Stimulated activated naive CD8-positive, alpha-beta T cell treated with anti-CD3 and anti-CD28 coated beads, Interleukin-15, amount 100 ng/mL, for 72 hours (primary cell): ENCODE measurements at regions not wholly inside any gene's neighbourhood (a gene's known extent, or its start where the extent isn't known, plus 50 kb on each side); places are given as distances from the start of the nearest gene placed in this dataset.
"Not testable (repeated sequence)": the region's sequence is repeated elsewhere in the genome, so short reads cannot be mapped to it uniquely, and the experiment has no call there.

Experiments
- ATAC-seq: fragments of 150-1000 bp; cut with Tn5 transposase; 2 replicates; pipeline ENCODE4 v1.10.0; 2021; ENCODE audit warnings: mild to moderate bottlenecking, moderate library complexity
- DNase-seq, 2 donors: peaks; one replicate each; pipeline ENCODE4 v3.0.0; 2021 to 2022
- H3K27ac Mint-ChIP-seq, 2 donors: one replicate each; pipeline ENCODE4 v1.8.0; 2022; ENCODE audit warnings: mild to moderate bottlenecking in 2 of 2, mixed read lengths in 2 of 2, moderate library complexity in 2 of 2
- H3K27me3 Mint-ChIP-seq: one replicate; pipeline ENCODE4 v1.8.0; 2022; ENCODE audit warnings: mixed read lengths
- H3K4me1 Mint-ChIP-seq: one replicate; pipeline ENCODE4 v1.8.0; 2022; ENCODE audit warnings: mild to moderate bottlenecking, mixed read lengths
- H3K4me3 Mint-ChIP-seq, 2 donors: one replicate each; pipeline ENCODE4 v1.8.0; 2022; ENCODE audit warnings: mild to moderate bottlenecking in 2 of 2, mixed read lengths in 2 of 2, moderate library complexity in 1 of 2
- H3K9me3 Mint-ChIP-seq, 2 donors: one replicate each; pipeline ENCODE4 v1.8.0; 2022; ENCODE audit warnings: mixed read lengths in 2 of 2

DNA sequence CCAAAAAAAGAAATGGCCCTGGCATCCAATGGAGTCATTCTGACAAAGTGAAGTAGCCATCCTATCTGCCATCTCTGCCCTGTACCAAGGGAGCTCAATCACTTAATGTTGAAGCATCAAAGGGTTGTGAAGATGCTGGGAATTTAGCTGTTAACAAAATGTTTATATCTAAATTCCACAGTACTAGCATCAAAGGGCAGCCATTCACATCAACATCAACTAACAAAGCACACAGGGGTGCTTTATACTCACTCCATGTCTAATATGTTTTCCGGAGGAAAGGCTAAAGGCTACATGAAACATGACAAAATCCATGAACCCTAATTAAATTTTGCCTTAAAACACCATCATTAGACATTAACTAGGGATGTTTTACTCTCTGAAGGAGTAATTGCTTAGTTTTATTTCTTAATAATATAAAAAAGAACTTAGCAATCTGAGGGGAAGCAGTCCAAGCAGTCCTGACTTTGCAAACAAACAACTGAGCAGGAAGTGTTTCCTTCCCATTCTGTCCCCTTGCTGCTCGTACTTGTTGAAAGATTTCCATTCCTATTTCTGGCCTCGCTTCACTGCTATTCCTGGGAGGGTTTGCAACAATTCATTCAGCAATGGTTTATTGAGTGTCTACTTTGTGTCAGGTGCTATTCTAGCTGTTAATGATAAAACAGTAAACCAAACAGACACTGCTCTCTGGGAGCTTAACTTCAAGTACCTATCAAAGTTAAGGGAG is 208.6 kb upstream of the SLC7A11 start:
- Mint-ChIP-seq H3K27me3 (no peaks in the 10 kb centered on the region), H3K4me3 (no peak overlapping the region), H3K9me3 (peaks cover 0 to 3% of the 10 kb centered on the region in 2 donors), H3K27ac (no peak overlapping the region), H3K4me1 (no peaks in the 10 kb centered on the region)
- ATAC-seq, result no peak
- DNase-seq, result no peak

DNA sequence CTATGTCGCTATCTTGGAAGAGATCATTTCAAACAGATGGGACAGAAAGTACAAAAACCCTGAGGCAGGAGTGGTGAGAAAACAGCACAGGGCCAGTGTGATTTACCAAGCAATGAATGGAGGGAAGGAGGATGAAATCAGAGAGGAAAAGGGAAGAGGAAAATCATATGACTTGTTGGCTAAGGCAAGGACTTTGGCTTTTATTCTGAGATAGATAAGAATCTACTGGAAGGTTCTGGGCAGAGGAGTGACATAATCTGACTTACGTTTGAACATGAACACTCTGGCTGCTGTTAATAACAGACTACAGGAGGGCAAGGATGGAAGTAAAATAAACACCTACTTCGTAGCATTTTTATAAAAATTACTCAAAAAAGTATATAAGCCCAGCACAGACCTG is 207.8 kb upstream of the SLC7A11 start:
- no peaks in the 10 kb centered on the region for H3K4me1 Mint-ChIP-seq
- no peaks in the 10 kb centered on the region for H3K27me3 Mint-ChIP-seq
- ATAC-seq, result no peak
- no peak overlapping the region for H3K4me3 Mint-ChIP-seq
- no peak overlapping the region for H3K27ac Mint-ChIP-seq
- no peak for DNase-seq
- H3K9me3 Mint-ChIP-seq, result no peaks in the 10 kb centered on the region

- H3K27ac Mint-ChIP-seq, result no peak overlapping the region
- ATAC-seq (no peak), DNase-seq (no peak)
- peaks cover 0 to 5% of the 10 kb centered on the region in 2 donors for H3K9me3 Mint-ChIP-seq
- no peaks in the 10 kb centered on the region for H3K4me1 Mint-ChIP-seq
- H3K27me3 Mint-ChIP-seq, result no peaks in the 10 kb centered on the region
- no peak overlapping the region for H3K4me3 Mint-ChIP-seq
Observed at GRCh38 chr4:138448169-138448568, 206.0 kb upstream of the SLC7A11 start.

- Mint-ChIP-seq H3K9me3 (peaks cover 0 to 5% of the 10 kb centered on the region in 2 donors), H3K4me3 (no peak overlapping the region), H3K27ac (no peak overlapping the region), H3K4me1 (no peaks in the 10 kb centered on the region), H3K27me3 (no peaks in the 10 kb centered on the region)
- ATAC-seq, result no peak
- no peak for DNase-seq
Observed at GRCh38 chr4:138446456-138446855, 204.3 kb upstream of the SLC7A11 start.

DNA sequence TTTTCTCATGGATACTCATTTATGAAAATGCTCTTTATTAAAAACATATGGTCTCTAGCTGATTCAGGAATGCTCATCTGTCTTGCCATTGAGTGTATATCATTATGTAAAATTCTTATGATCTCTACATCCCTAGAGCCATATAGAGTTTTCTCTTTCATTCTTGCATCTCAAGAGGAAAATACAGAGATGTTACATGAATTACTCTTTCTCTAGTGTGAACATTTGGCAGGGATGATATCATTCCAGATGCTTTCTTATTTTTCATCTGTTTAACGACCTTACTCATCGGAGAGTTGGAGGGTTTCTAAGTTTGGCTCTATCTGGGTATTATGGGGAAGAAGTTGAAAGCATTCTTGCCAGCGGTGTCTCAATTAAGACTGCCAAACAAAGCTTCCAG is 202.9 kb upstream of the SLC7A11 start:
- H3K4me1 Mint-ChIP-seq, result no peaks in the 10 kb centered on the region

DNA sequence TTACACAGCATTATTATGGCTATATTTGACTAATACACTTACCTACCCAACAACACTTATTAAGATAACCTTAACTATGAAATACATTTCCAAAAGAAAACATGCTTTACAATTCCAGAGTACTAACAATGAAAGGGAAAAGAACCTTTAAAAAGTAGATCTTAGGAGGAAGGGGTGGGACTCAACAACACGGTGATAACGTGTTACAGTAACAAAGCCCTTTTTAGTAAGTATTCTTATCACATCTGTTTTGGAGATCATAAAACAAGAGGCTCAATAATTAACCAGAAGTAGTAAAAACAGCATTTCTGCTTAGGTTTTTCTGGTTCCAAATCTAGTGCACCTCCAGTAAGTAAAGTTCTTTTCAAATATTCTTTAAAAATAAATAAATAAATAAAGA is 202.1 kb upstream of the SLC7A11 start:
- Mint-ChIP-seq H3K4me3 (no peak overlapping the region), H3K4me1 (no peaks in the 10 kb centered on the region)

More for the DNA sequence above, 202.9 kb upstream of the SLC7A11 start:
- ATAC-seq, result no peak
- Mint-ChIP-seq H3K4me3 (no peak overlapping the region), H3K9me3 (peaks cover 0 to 5% of the 10 kb centered on the region in 2 donors), H3K27ac (no peak overlapping the region), H3K27me3 (no peaks in the 10 kb centered on the region)
- no peak for DNase-seq

DNA sequence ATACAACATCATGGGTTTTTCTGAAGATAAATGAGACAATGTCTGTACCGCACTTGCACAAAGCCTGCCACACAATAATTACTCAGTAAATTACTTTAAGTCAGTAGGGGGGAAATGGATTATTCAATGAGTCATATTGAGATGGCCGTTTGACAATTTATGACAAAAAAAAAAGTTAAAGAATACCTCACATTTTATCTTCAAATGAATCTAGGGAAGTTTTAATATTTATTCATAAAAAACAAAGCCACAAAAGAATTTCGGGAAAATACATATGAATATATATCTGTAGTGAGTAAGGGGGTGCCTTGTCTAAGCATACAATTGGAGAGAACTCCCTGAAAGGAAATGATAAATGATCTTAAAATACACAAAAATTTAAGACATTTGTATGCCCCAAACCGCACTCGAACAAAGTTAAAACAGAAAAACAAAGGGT is 197.0 kb upstream of the SLC7A11 start:
- H3K4me1 Mint-ChIP-seq, result no peaks in the 10 kb centered on the region
- no peak overlapping the region for H3K4me3 Mint-ChIP-seq
- ATAC-seq (no peak), DNase-seq (no peak)
- peaks cover 0 to 10% of the 10 kb centered on the region in 2 donors for H3K9me3 Mint-ChIP-seq
- no peak overlapping the region for H3K27ac Mint-ChIP-seq
- H3K27me3 Mint-ChIP-seq, result no peaks in the 10 kb centered on the region

More for the DNA sequence above, 202.1 kb upstream of the SLC7A11 start:
- H3K27ac Mint-ChIP-seq, result no peak overlapping the region
- ATAC-seq, result no peak
- peaks cover 0 to 5% of the 10 kb centered on the region in 2 donors for H3K9me3 Mint-ChIP-seq
- no peak for DNase-seq
- no peaks in the 10 kb centered on the region for H3K27me3 Mint-ChIP-seq

DNA sequence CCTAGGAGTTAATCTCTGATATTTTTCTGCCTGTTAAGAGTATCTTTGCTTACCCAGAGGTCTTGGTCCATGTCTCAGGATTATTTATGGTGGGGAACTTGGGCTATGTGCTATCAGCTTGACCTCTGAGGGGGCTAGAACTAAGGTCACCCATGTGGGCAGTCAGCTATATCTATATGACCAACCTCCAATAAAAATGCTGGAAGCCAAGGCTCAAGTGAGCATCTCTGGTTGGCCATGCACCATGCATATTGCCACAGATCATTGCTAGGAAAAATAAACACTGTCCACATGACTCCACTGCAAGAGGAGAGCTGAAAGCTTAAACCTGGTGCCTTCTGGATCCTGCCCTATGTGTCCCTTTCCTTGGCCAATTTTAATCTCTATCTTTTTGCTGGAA is 196.5 kb upstream of the SLC7A11 start:
- Mint-ChIP-seq H3K4me3 (no peak overlapping the region), H3K27ac (no peak overlapping the region), H3K27me3 (no peaks in the 10 kb centered on the region), H3K9me3 (peaks cover 0 to 9% of the 10 kb centered on the region in 2 donors), H3K4me1 (no peaks in the 10 kb centered on the region)
- DNase-seq (no peak), ATAC-seq (no peak)

DNA sequence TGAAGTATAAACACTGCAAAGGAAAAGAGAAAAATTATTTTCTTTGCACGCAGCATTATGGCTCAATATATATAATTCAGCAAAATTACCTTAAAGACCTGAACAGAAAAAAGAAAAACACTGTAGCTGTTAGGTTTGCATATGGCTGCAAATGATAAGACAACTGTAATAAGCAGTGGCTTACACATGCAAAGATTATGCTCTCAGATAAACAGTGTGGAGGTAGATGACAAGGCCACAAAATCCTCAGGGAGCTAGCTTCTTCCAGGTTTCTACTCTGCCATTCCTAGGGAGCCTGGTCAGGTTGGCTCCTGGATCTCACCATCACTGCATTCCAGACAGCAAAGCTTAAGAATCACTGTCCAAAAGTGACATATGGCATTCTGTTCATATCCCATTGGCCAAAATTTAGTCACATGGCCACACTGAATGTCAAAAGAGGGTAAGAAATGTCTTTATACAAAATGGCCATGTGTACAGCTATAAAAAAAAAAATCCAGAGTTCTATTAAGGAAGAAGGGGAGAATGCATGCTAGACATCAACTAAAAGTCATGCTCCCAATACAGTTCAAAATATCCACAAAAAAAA is 195.2 kb upstream of the SLC7A11 start:
- no peaks in the 10 kb centered on the region for H3K27me3 Mint-ChIP-seq
- no peak overlapping the region for H3K4me3 Mint-ChIP-seq
- ATAC-seq, result no peak
- no peak overlapping the region for H3K27ac Mint-ChIP-seq
- H3K9me3 Mint-ChIP-seq, result peaks cover 4 to 21% of the 10 kb centered on the region in 2 donors
- no peak for DNase-seq
- H3K4me1 Mint-ChIP-seq, result no peaks in the 10 kb centered on the region

DNA sequence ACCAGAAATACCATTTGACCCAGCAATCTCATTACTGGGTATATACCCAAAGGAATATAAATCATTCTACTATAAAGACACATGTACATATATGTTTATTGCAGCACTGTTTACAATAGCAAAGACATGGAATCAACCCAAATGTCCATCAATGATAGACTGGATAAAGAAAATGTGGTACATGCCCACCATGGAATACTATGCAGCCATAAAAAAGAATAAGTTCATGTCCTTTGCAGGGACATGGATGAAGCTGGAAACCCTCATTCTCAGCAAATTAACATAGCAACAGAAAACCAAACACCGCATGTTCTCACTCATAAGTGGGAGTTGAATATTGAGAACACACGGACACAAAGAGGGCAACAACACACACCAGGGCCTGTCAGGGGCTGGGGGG is 193.6 kb upstream of the SLC7A11 start:
- not testable (repeated sequence) for H3K27me3 Mint-ChIP-seq, H3K4me1 Mint-ChIP-seq, H3K27ac Mint-ChIP-seq, ATAC-seq, DNase-seq, H3K4me3 Mint-ChIP-seq
- peaks cover 5 to 23% of the 10 kb centered on the region in 2 donors for H3K9me3 Mint-ChIP-seq

GRCh38 chr4:138435046-138435445 is 192.9 kb upstream of the SLC7A11 start:
- H3K27ac Mint-ChIP-seq, ATAC-seq: not testable (repeated sequence)

DNA sequence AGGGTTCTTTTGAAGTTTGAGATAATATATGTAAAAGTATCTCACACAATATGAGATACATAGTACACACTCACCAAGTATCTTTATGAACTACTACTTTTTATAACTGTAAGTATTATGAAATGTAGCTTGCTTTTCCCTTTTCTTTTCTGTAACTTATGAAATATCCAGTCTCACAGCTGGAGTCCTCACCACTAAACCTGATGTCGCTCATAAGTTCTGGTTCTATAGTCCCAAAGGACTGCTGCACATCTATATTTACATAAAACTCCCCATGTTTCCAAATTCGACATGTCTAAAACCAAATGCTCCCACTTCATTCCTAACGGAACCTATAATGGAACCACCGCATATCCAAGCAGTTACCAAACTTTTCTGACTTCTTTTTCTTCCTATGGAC is 186.5 kb upstream of the SLC7A11 start:
- no peak overlapping the region for H3K4me3 Mint-ChIP-seq
- H3K9me3 Mint-ChIP-seq, result peaks cover 5 to 20% of the 10 kb centered on the region in 2 donors
- no peaks in the 10 kb centered on the region for H3K4me1 Mint-ChIP-seq
- H3K27me3 Mint-ChIP-seq, result no peaks in the 10 kb centered on the region
- ATAC-seq, result no peak
- no peak for DNase-seq
- H3K27ac Mint-ChIP-seq, result no peak overlapping the region

More at GRCh38 chr4:138435046-138435445, 192.9 kb upstream of the SLC7A11 start:
- not testable (repeated sequence) for H3K4me1 Mint-ChIP-seq, H3K4me3 Mint-ChIP-seq, DNase-seq, H3K27me3 Mint-ChIP-seq
- H3K9me3 Mint-ChIP-seq, result peaks cover 5 to 23% of the 10 kb centered on the region in 2 donors

DNA sequence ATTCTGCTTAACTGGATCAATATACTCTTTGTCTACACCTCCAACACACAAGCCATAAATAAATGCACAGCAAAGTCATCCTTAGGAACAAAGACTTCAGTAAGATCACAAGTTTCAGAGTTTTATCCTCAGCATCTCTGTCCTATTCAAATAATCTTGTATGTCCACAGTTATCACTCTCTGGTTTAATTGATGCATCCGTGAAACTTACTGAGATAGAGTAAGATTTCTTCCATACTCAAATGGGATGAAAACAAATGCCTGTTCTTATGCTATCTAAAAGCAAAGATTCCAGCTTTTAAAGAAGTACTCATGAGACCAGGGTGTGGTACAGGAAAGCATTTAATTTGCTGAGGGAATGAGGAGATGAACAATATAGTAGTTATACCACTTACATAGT is 184.6 kb upstream of the SLC7A11 start:
- Mint-ChIP-seq H3K27ac (no peak overlapping the region), H3K9me3 (peaks cover 0 to 7% of the 10 kb centered on the region in 2 donors), H3K4me3 (no peak overlapping the region), H3K4me1 (no peaks in the 10 kb centered on the region), H3K27me3 (no peaks in the 10 kb centered on the region)
- DNase-seq (no peak), ATAC-seq (no peak)

DNA sequence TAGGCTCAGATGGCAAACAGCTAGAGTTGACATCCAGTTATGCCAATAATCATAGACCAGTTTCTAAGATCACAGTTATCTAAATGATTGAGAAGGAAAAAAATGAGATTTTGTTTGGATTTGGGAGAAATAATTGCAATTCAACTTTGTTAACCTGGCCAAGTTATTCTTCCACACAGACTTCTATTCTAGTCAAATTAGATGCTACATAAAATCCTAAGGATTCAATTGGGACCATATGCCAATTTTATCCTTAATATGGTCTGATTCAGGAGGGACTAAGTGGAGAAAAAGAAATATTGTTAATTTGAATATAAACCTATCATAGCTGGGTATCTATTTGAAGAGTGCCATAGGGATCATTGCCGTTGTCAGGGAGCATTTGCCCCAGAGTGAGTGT is 178.3 kb upstream of the SLC7A11 start:
- H3K4me1 Mint-ChIP-seq, result no peaks in the 10 kb centered on the region
- no peak overlapping the region for H3K27ac Mint-ChIP-seq
- H3K27me3 Mint-ChIP-seq, result peaks cover 8% of the 10 kb centered on the region
- DNase-seq, result no peak
- H3K9me3 Mint-ChIP-seq, result peaks cover 0 to 1% of the 10 kb centered on the region in 2 donors
- no peak overlapping the region for H3K4me3 Mint-ChIP-seq
- no peak for ATAC-seq

DNA sequence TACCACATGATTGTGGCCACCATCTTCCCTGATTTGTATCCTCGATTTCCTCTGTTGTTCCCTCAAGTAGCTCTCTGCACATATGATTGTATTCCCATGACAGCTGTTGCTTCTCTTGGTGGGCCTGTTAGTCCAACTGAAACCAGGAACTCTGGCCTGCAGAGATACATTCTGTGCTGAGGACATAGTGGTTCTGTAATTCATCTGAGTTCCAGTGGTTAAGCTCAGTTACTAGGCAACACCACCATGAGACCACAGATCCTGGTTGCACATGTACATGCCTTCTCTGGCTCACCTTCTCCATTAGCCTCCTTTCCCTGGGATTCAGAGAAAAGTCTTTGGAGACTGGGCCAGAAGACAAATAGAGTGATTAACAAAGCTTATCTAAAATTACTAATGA is 172.1 kb upstream of the SLC7A11 start:
- Mint-ChIP-seq H3K27ac (no peak overlapping the region), H3K27me3 (peaks cover 7% of the 10 kb centered on the region), H3K4me1 (no peaks in the 10 kb centered on the region), H3K9me3 (no peaks in the 10 kb centered on the region), H3K4me3 (no peak overlapping the region)
- DNase-seq (no peak), ATAC-seq (no peak)

DNA sequence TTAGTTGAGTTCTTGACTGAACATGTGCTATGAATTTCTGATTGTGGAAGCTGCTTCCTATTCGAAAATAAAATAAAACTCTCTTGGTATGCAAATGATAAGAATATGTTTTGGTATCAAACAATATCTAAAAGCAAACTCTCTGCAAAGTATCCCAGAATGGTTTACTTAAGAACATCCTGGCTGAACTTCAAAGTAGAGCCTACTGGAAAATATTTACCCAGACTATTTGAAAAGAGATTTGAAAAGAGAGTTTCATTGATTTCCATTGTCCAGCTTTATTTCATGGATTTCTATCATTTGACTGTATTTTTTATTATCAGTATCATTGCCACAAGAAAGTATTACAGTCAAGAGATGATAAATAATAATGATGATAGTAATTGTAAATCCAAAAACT is 171.1 kb upstream of the SLC7A11 start:
- Mint-ChIP-seq H3K27me3 (no peaks in the 10 kb centered on the region), H3K4me1 (no peaks in the 10 kb centered on the region), H3K4me3 (no peak overlapping the region), H3K9me3 (no peaks in the 10 kb centered on the region), H3K27ac (no peak overlapping the region)
- no peak for DNase-seq
- no peak for ATAC-seq
